ENCODE measurements at regions not wholly inside any gene's neighbourhood (a gene's known extent, or its start where the extent isn't known, plus 50 kb on each side); places are given as distances from the start of the nearest gene placed in this dataset.

- no peak for DNase-seq (ENCODE audit: low read depth)
Observed at GRCh38 chr6:87908978-87909811, 138.4 kb upstream of the SPACA1 start.

- no peak for DNase-seq (ENCODE audit: low read depth)
Observed at GRCh38 chr6:87907521-87907920, 140.1 kb upstream of the SPACA1 start.

- DNase-seq (ENCODE audit: low read depth) = no peak
Observed at GRCh38 chr6:87905101-87905641, 142.5 kb upstream of the SPACA1 start.

GRCh38 chr6:87904011-87904410 is 143.6 kb upstream of the SPACA1 start:
- DNase-seq (ENCODE audit: low read depth) = no peak

GRCh38 chr6:87903323-87903722 is 144.3 kb upstream of the SPACA1 start:
- no peak for DNase-seq (ENCODE audit: low read depth)

GRCh38 chr6:87902383-87902782 is 145.3 kb upstream of the SPACA1 start:
- DNase-seq (ENCODE audit: low read depth) = no peak

- DNase-seq (ENCODE audit: low read depth) = no peak
Observed at GRCh38 chr6:87901613-87902012, 146.0 kb upstream of the SPACA1 start.

GRCh38 chr6:87900160-87900698 is 147.4 kb upstream of the SPACA1 start:
- DNase-seq (ENCODE audit: low read depth) = no peak

- no peak for DNase-seq (ENCODE audit: low read depth)
Observed at GRCh38 chr6:87899499-87900147, 148.0 kb upstream of the SPACA1 start.

GRCh38 chr6:87897663-87898062 is 150.0 kb upstream of the SPACA1 start:
- no peak for DNase-seq (ENCODE audit: low read depth)

- DNase-seq (ENCODE audit: low read depth) = no peak
Observed at GRCh38 chr6:87897013-87897412, 150.6 kb upstream of the SPACA1 start.

GRCh38 chr6:87887266-87887665 is 160.4 kb upstream of the SPACA1 start:
- no peak for DNase-seq (ENCODE audit: low read depth)

GRCh38 chr6:87884203-87884602 is 163.4 kb upstream of the SPACA1 start:
- DNase-seq (ENCODE audit: low read depth) = no peak

- DNase-seq (ENCODE audit: low read depth) = no peak
Observed at GRCh38 chr6:87881342-87881895, 166.2 kb upstream of the SPACA1 start.

- no peak for DNase-seq (ENCODE audit: low read depth)
Observed at GRCh38 chr6:87879132-87879861, 168.3 kb upstream of the SPACA1 start.

GRCh38 chr6:87875781-87876180 is 171.9 kb upstream of the SPACA1 start:
- DNase-seq (ENCODE audit: low read depth) = no peak

GRCh38 chr6:87873556-87873955 is 171.5 kb upstream of the AKIRIN2 start:
- DNase-seq (ENCODE audit: low read depth) = no peak

- DNase-seq (ENCODE audit: low read depth) = no peak
Observed at GRCh38 chr6:87870556-87870955, 168.5 kb upstream of the AKIRIN2 start.

GRCh38 chr6:87869064-87869905 is 167.3 kb upstream of the AKIRIN2 start:
- DNase-seq (ENCODE audit: low read depth) = no peak

GRCh38 chr6:87860902-87861301 is 158.9 kb upstream of the AKIRIN2 start:
- no peak for DNase-seq (ENCODE audit: low read depth)

- DNase-seq (ENCODE audit: low read depth) = no peak
Observed at GRCh38 chr6:87858440-87858839, 156.4 kb upstream of the AKIRIN2 start.
